Neural cell (in vitro differentiated cells): ENCODE measurements at regions not wholly inside any gene's neighbourhood (a gene's known extent, or its start where the extent isn't known, plus 50 kb on each side); places are given as distances from the start of the nearest gene placed in this dataset.

Experiments
- H2AFZ ChIP-seq: fragments of 200-600, 300-800 bp; sonication (generic), shearing (Covaris generic); 2 replicates; pipeline ENCODE4 v1.6.0; 2014; ENCODE audit warnings: low read depth, mild to moderate bottlenecking, antibody characterized with exemption, low read length, moderate library complexity
- H3F3A ChIP-seq: fragments of 200-600 bp; shearing (Covaris generic); 2 replicates; pipeline ENCODE4 v1.6.1; 2016; ENCODE audit warnings: mild to moderate bottlenecking, moderate library complexity, mixed read lengths, antibody characterized with exemption, low read length; ENCODE audit not compliant: insufficient read depth, poor library complexity, severe bottlenecking
- H3K27ac ChIP-seq: fragments of 200-600, 300-800 bp; sonication (generic), shearing (Covaris generic); 2 replicates; pipeline ENCODE4 v1.5.1; 2014; ENCODE audit warnings: mild to moderate bottlenecking, low read length, moderate library complexity
- H3K27me3 ChIP-seq: fragments of 300-800, 200-600 bp; sonication (generic), shearing (Covaris generic); 2 replicates; pipeline ENCODE4 v1.6.0; 2014; ENCODE audit warnings: mild to moderate bottlenecking, low read depth, low read length, moderate library complexity; ENCODE audit not compliant: insufficient read depth
- H3K36me3 ChIP-seq: fragments of 300-800, 200-600 bp; sonication (generic), shearing (Covaris generic); 2 replicates; pipeline ENCODE4 v1.5.1; 2014; ENCODE audit warnings: mild to moderate bottlenecking, antibody characterized with exemption, low read length, moderate library complexity; ENCODE audit not compliant: insufficient read depth
- H3K4me2 ChIP-seq: fragments of 300-800, 200-600 bp; sonication (generic), shearing (Covaris generic); 2 replicates; pipeline ENCODE4 v1.6.0; 2014; ENCODE audit warnings: mild to moderate bottlenecking, low read length
- H3K4me3 ChIP-seq: fragments of 300-800, 200-600 bp; sonication (generic), shearing (Covaris generic); 2 replicates; pipeline ENCODE4 v1.5.1; 2014; ENCODE audit warnings: mild to moderate bottlenecking, low read length, moderate library complexity
- H3K79me2 ChIP-seq: fragments of 200-600 bp; shearing (Covaris generic); replicated peaks from 2 replicates; pipeline ENCODE4 v1.6.0; 2014; ENCODE audit warnings: mild to moderate bottlenecking, low read length, moderate library complexity; ENCODE audit not compliant: insufficient read depth
- H3K9ac ChIP-seq: fragments of 300-800, 200-600 bp; sonication (generic), shearing (Covaris generic); 2 replicates; pipeline ENCODE4 v1.6.1; 2016; ENCODE audit warnings: mild to moderate bottlenecking, low read length, mixed read lengths
- H3K9me2 ChIP-seq: fragments of 200-600 bp; shearing (Covaris generic); 2 replicates; pipeline ENCODE4 v1.6.1; 2016; ENCODE audit warnings: mild to moderate bottlenecking, low read length, mixed read lengths; ENCODE audit not compliant: insufficient read depth
- H3K9me3 ChIP-seq: fragments of 200-600, 300-800 bp; sonication (generic), shearing (Covaris generic); 2 replicates; pipeline ENCODE4 v1.6.1; 2016; ENCODE audit warnings: mild to moderate bottlenecking, mixed run types, low read length, moderate library complexity, mixed read lengths
- H4K20me1 ChIP-seq: fragments of 200-600 bp; shearing (Covaris generic); 2 replicates; pipeline ENCODE4 v1.6.1; 2016; ENCODE audit warnings: mild to moderate bottlenecking, mixed run types; ENCODE audit not compliant: insufficient read depth
- CTCF ChIP-seq: fragments of 450-650 bp; IDR thresholded peaks from 2 replicates; pipeline ENCODE4 v1.5.1; 2014; ENCODE audit warnings: antibody characterized with exemption, mild to moderate bottlenecking, moderate library complexity; ENCODE audit not compliant: poor library complexity, severe bottlenecking
- EP300 ChIP-seq: fragments of 450-650 bp; conservative IDR thresholded peaks from 2 replicates; pipeline ENCODE4 v1.6.1; 2014; ENCODE audit warnings: antibody characterized with exemption, mild to moderate bottlenecking, moderate library complexity; ENCODE audit not compliant: poor library complexity, severe bottlenecking
- EZH2 ChIP-seq: fragments of 200-600, 300-800 bp; shearing (Covaris generic), sonication (generic); IDR thresholded peaks from 2 replicates; pipeline ENCODE4 v1.6.1; 2014; ENCODE audit warnings: antibody characterized with exemption, low read length, borderline replicate concordance, mild to moderate bottlenecking; ENCODE audit not compliant: insufficient read depth, poor library complexity, severe bottlenecking
- MXI1 ChIP-seq: fragments of 450-650 bp; conservative IDR thresholded peaks from 2 replicates; pipeline ENCODE4 v1.6.1; 2014; ENCODE audit warnings: antibody characterized with exemption, mild to moderate bottlenecking; ENCODE audit not compliant: poor library complexity, severe bottlenecking
- POLR2AphosphoS5 ChIP-seq: IDR thresholded peaks from 2 replicates; pipeline ENCODE4 v1.6.1; 2012
- RAD21 ChIP-seq: fragments of 450-650 bp; conservative IDR thresholded peaks from 2 replicates; pipeline ENCODE4 v1.6.1; 2014; ENCODE audit warnings: antibody characterized with exemption, mild to moderate bottlenecking, moderate library complexity
- SMC3 ChIP-seq: fragments of 450-650 bp; conservative IDR thresholded peaks from 2 replicates; pipeline ENCODE4 v1.6.1; 2014; ENCODE audit warnings: antibody characterized with exemption, mild to moderate bottlenecking, moderate library complexity; ENCODE audit not compliant: poor library complexity
- TAF1 ChIP-seq: IDR thresholded peaks from 2 replicates; pipeline ENCODE4 v1.6.1; 2012; ENCODE audit warnings: low read depth
- TF ChIP-seq, protein P1 (sequence below): IDR thresholded peaks from 2 replicates; pipeline ENCODE4 v1.6.1; 2012; ENCODE audit warnings: borderline replicate concordance

DNA sequence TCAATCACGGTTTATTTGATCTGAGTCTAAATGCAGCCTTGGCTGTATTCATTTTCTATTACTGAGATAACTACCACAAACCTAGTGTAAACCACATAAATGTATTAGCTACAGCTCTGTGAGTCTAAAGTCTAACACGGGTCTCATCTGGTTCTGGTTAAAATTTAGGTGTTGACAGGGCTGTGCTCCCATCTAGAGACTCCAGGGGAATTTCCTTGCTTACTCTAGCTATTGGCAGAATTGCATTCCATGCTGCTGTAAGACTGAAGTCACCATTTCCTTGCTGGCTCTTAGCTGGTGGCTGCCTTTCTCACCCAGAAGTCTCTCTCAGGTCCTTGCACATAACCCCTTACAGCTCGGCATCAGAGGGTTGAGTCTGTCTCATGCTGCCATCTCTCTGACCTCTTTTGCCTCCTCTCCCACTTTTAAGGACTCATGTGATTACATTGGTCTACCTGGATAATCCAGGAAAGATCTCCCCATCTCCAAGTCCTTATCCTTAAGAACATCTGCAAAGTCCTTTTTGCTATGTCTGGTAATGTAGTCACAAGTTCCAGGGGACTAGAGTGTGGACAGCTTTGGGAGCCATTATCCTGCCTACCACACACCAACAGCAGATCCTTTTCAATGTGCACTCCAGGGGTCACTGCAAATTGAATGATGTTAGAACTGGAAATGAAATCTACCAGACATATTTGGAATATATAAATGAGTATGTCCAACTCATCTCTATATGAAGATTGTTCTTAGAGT, 207.0 kb upstream of the AGAP1 start:
- Histone ChIP-seq H3K9me2 (no peaks in the 10 kb centered on the region), H3K9me3 (no peaks in the 10 kb centered on the region), H3F3A (no peaks in the 10 kb centered on the region), H3K36me3 (no peaks in the 10 kb centered on the region), H3K4me3 (peak overlapping the region; percentile 54), H3K79me2 (no peaks in the 10 kb centered on the region), H3K9ac (no peak overlapping the region), H2AFZ (no peak overlapping the region), H3K27me3 (no peaks in the 10 kb centered on the region), H3K27ac (peak overlapping the region; percentile 35), H3K4me2 (no peak overlapping the region), H4K20me1 (no peaks in the 10 kb centered on the region)
- no peak for TF ChIP-seq SMC3
- TF ChIP-seq EP300: no peak

DNA sequence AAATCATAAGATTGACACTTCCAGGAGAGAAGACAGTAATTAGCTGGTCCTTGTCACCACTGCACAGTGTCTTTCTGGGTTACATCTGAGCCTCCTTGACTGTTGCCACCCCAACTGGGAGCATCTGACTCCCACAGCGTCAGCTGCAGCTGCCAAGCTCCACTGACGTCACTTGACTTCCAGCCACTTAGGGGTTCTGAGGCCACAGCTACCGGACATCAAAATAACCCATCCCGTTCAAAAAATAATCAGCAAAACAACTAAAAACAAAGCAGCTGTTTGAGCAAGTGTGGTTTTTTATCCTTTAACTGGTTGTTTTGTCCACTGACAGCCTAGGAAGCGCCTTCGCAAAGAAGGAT, 206.5 kb upstream of the AGAP1 start:
- TF ChIP-seq, protein P1, sequence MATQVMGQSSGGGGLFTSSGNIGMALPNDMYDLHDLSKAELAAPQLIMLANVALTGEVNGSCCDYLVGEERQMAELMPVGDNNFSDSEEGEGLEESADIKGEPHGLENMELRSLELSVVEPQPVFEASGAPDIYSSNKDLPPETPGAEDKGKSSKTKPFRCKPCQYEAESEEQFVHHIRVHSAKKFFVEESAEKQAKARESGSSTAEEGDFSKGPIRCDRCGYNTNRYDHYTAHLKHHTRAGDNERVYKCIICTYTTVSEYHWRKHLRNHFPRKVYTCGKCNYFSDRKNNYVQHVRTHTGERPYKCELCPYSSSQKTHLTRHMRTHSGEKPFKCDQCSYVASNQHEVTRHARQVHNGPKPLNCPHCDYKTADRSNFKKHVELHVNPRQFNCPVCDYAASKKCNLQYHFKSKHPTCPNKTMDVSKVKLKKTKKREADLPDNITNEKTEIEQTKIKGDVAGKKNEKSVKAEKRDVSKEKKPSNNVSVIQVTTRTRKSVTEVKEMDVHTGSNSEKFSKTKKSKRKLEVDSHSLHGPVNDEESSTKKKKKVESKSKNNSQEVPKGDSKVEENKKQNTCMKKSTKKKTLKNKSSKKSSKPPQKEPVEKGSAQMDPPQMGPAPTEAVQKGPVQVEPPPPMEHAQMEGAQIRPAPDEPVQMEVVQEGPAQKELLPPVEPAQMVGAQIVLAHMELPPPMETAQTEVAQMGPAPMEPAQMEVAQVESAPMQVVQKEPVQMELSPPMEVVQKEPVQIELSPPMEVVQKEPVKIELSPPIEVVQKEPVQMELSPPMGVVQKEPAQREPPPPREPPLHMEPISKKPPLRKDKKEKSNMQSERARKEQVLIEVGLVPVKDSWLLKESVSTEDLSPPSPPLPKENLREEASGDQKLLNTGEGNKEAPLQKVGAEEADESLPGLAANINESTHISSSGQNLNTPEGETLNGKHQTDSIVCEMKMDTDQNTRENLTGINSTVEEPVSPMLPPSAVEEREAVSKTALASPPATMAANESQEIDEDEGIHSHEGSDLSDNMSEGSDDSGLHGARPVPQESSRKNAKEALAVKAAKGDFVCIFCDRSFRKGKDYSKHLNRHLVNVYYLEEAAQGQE: no peak
- peak; percentile 32 for TF ChIP-seq EP300
- Histone ChIP-seq H3K4me2 (no peak overlapping the region), H3K9me3 (no peaks in the 10 kb centered on the region), H3K4me3 (peak overlapping the region; percentile 54), H3K36me3 (no peaks in the 10 kb centered on the region), H3K27ac (peak overlapping the region; percentile 35), H3K9me2 (no peaks in the 10 kb centered on the region), H4K20me1 (no peaks in the 10 kb centered on the region), H3K79me2 (no peaks in the 10 kb centered on the region), H3K9ac (no peak overlapping the region), H2AFZ (no peak overlapping the region), H3K27me3 (no peaks in the 10 kb centered on the region), H3F3A (no peaks in the 10 kb centered on the region)

DNA sequence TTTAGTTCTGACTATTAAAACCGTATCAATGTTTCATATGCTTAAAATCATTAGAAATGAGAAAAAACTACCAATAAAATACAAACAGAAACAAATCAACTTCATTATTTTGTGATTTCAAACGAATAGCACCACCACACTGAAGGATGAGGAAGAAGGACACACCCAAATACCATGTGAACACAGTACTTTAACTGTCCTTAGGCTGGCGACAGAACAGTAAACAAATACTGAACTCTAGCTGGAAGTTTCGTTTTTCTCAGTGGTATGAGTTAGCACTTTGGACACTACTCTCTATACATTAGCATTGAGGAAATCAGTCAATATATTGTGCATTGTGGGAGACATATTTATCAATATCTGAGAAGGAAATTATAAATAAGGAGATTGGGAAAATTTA, 202.4 kb upstream of the AGAP1 start:
- Histone ChIP-seq H3K36me3 (no peaks in the 10 kb centered on the region), H3K4me2 (no peak overlapping the region), H4K20me1 (no peaks in the 10 kb centered on the region), H3K79me2 (no peaks in the 10 kb centered on the region), H3K27ac (no peak overlapping the region), H3K9me3 (no peaks in the 10 kb centered on the region), H3K27me3 (no peaks in the 10 kb centered on the region), H3F3A (no peaks in the 10 kb centered on the region), H3K9me2 (no peaks in the 10 kb centered on the region), H3K9ac (no peak overlapping the region), H3K4me3 (no peak overlapping the region), H2AFZ (no peak overlapping the region)
- TF ChIP-seq EZH2: no peak
- no peak for TF ChIP-seq POLR2AphosphoS5
- no peak for TF ChIP-seq CTCF
- TF ChIP-seq RAD21: no peak
- no peak for TF ChIP-seq TAF1
- no peak for TF ChIP-seq SMC3
- no peak for TF ChIP-seq EP300
- TF ChIP-seq MXI1: no peak
